Testis (tissue), 2 donors: ENCODE measurements at regions not wholly inside any gene's neighbourhood (a gene's known extent, or its start where the extent isn't known, plus 50 kb on each side); places are given as distances from the start of the nearest gene placed in this dataset.

Source experiments
- DNase-seq: peaks from one replicate; pipeline ENCODE4 v3.0.0-alpha.2; 2019
- H3K27ac ChIP-seq, 2 donors: fragments of 200-600 bp; sonication (generic); one replicate each; pipeline ENCODE4 v1.5.1; 2019
- H3K27me3 ChIP-seq: fragments of 200-600 bp; sonication (generic); one replicate; pipeline ENCODE4 v1.5.1; 2019
- H3K36me3 ChIP-seq: fragments of 200-600 bp; sonication (generic); one replicate; pipeline ENCODE4 v1.5.1; 2017; ENCODE audit warnings: low read depth; ENCODE audit errors: missing control alignments
- H3K4me1 ChIP-seq: fragments of 200-600 bp; sonication (generic); one replicate; pipeline ENCODE4 v1.5.1; 2019
- H3K4me3 ChIP-seq, 2 donors: fragments of 200-600 bp; sonication (generic); one replicate each; pipeline ENCODE4 v1.5.1; 2017 to 2019
- H3K9me3 ChIP-seq: fragments of 200-600 bp; sonication (generic); one replicate; pipeline ENCODE4 v1.5.1; 2017
- CTCF ChIP-seq, 3 experiments: fragments of 450-650 bp in 2 of 3; fragments of 200-600 bp in 1 of 3; sonication (generic) in 1 of 3; IDR thresholded peaks; one replicate each; pipeline ENCODE4 v1.5.1; 2016 to 2019; ENCODE audit warnings: antibody characterized with exemption in 3 of 3, mild to moderate bottlenecking in 2 of 3, moderate library complexity in 1 of 3
- POLR2A ChIP-seq: fragments of 450-650 bp; IDR thresholded peaks from one replicate; pipeline ENCODE4 v1.6.1; 2017; ENCODE audit warnings: antibody characterized with exemption, mild to moderate bottlenecking, moderate library complexity
- WGBS, 2 donors: methylation state at CpG; one replicate each; pipeline ENCODE4 v1.1.5; 2018; 5-methylcytosine and 5-hydroxymethylcytosine counted together
- intact Hi-C: fragments of 100-400 bp; cut with DNase I; formaldehyde crosslinking; loops from one replicate; pipeline ENCODE4 v1.15.1; 2023; ENCODE audit warnings: low total_unique reads

GRCh38 chr16:73157861-73158260 lies 109.9 kb upstream of the ZFHX3 start:
- 66 to 91% methylated on average over 3 of the region's 3 CpGs for WGBS, 2 donors
- no peak overlapping the region for H3K27ac ChIP-seq
- no peaks in the 10 kb centered on the region for H3K4me1 ChIP-seq
- no peak overlapping the region for H3K4me3 ChIP-seq
- no peaks in the 10 kb centered on the region for H3K9me3 ChIP-seq
- intact Hi-C loops, result no loop called here
- no peaks in the 10 kb centered on the region for H3K36me3 ChIP-seq
- TF ChIP-seq POLR2A (no peak), CTCF (IDR thresholded peaks at IDR 0.05) (no peak)
- H3K27me3 ChIP-seq, result no peaks in the 10 kb centered on the region
- DNase-seq, result no peak

GRCh38 chr16:73154063-73154870 lies 106.3 kb upstream of the ZFHX3 start:
- DNase-seq, result peak; percentile 23
- H3K27ac ChIP-seq, result no peak overlapping the region
- TF ChIP-seq CTCF (IDR thresholded peaks at IDR 0.05) (no peak), POLR2A (no peak)
- H3K27me3 ChIP-seq, result no peaks in the 10 kb centered on the region
- no peaks in the 10 kb centered on the region for H3K36me3 ChIP-seq
- H3K4me3 ChIP-seq, result no peak overlapping the region
- intact Hi-C loops, result no loop called here
- no peaks in the 10 kb centered on the region for H3K9me3 ChIP-seq
- no peaks in the 10 kb centered on the region for H3K4me1 ChIP-seq
- 80 to 92% methylated on average over 10 of the region's 10 CpGs for WGBS, 2 donors

- H3K27ac ChIP-seq, result no peak overlapping the region
Measured at GRCh38 chr16:73152386-73153125, 104.6 kb upstream of the ZFHX3 start.

GRCh38 chr16:73151941-73152340 lies 104.0 kb upstream of the ZFHX3 start:
- WGBS, 2 donors, result 83 to 85% methylated on average over 6 of the region's 6 CpGs
- no peaks in the 10 kb centered on the region for H3K4me1 ChIP-seq
- DNase-seq, result no peak
- no peaks in the 10 kb centered on the region for H3K9me3 ChIP-seq
- intact Hi-C loops, result no loop called here
- H3K27me3 ChIP-seq, result no peaks in the 10 kb centered on the region
- no peak overlapping the region for H3K27ac ChIP-seq
- no peak overlapping the region for H3K4me3 ChIP-seq
- H3K36me3 ChIP-seq, result no peaks in the 10 kb centered on the region
- TF ChIP-seq CTCF (IDR thresholded peaks at IDR 0.05) (no peak), POLR2A (no peak)

More at GRCh38 chr16:73152386-73153125, 104.6 kb upstream of the ZFHX3 start:
- Histone ChIP-seq H3K9me3 (no peaks in the 10 kb centered on the region), H3K27me3 (no peaks in the 10 kb centered on the region), H3K4me3 (no peak overlapping the region), H3K4me1 (no peaks in the 10 kb centered on the region), H3K36me3 (no peaks in the 10 kb centered on the region)
- intact Hi-C loops, result no loop called here
- DNase-seq, result no peak
- WGBS, 2 donors, result 46 to 56% methylated on average over 7 of the region's 7 CpGs
- no peak for TF ChIP-seq POLR2A
- no peak for TF ChIP-seq CTCF (IDR thresholded peaks at IDR 0.05)
